GM21360 (cell line): ENCODE measurements at regions not wholly inside any gene's neighbourhood (a gene's known extent, or its start where the extent isn't known, plus 50 kb on each side); places are given as distances from the start of the nearest gene placed in this dataset.

ENCODE experiments used
- ATAC-seq: cut with Tn5 transposase; IDR thresholded peaks from one replicate; pipeline ENCODE4 v1.9.1; 2021; ENCODE audit warnings: mild to moderate bottlenecking, moderate library complexity; ENCODE audit not compliant: unreplicated experiment

- no peak for ATAC-seq
These were observed 99.4 kb upstream of the PARP11 start for GRCh38 chr12:3972576-3972975.

GRCh38 chr12:3968523-3968922 lies 95.3 kb upstream of the PARP11 start:
- no peak for ATAC-seq

- ATAC-seq, result no peak
These were observed 94.5 kb upstream of the PARP11 start for GRCh38 chr12:3967556-3968160.

DNA sequence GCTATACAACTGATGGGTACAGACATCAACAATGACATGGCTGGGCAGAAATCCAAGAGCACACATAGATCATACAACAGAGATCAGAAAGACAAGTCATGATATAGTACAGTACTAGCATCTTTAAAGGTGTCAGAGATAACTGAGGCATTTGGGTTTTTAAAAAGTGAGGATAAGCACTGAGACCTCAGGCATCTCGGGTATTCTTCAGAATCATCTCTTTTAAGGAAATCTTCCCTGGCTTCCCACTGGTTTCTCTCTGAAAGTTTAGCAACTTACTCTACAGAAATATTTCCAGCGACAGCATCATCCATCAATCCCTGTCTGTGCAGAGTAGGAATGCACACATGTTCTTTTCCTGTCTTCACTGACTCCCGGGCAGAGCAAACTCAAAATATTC lies 93.2 kb upstream of the PARP11 start:
- no peak for ATAC-seq

GRCh38 chr12:3965046-3965445 lies 91.8 kb upstream of the PARP11 start:
- ATAC-seq, result no peak

GRCh38 chr12:3964439-3964838 lies 91.2 kb upstream of the PARP11 start:
- no peak for ATAC-seq

- ATAC-seq, result no peak
These were observed 89.7 kb upstream of the PARP11 start for GRCh38 chr12:3962631-3963483.

- ATAC-seq, result no peak
These were observed 88.4 kb upstream of the PARP11 start for GRCh38 chr12:3961591-3961990.

- ATAC-seq, result no peak
These were observed 86.8 kb upstream of the PARP11 start for GRCh38 chr12:3959799-3960560.

- ATAC-seq, result no peak
These were observed 85.3 kb upstream of the PARP11 start for GRCh38 chr12:3958534-3958933.

DNA sequence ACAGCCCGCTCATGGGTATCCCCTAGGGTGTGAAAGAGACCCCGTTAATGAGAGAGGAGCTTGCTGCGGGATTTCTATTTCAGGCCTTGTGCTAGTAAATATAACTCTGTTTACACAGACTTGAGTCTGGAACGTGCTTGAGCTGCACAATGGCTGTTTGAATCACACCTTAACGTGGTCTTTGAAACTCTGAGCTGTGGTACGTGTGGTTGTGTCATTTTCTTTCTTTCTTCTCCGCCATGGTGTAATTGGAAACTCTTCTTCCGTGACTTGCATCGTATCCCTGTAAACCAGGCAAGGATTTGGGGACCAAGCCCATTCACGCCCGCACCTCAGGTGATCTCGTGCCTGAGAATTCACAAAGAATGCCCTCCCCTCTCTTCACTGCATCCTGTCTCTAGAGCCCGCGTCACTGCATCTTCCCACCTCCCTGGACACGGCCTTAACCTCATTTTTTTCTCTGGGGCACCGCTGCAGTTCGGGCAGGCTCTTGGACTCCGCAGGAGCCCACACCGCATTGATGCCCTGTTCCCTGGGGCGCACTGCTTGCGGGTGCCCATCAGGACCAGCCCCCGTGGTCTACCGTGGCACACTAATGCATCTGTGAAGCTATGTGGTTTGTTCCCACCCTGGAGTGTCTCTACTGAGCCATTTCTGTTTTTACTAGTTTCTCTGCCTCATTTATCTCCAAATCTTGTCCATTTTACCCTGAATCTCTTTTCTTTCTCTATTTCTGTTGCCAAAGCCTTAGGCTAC lies 78.4 kb upstream of the PARP11 start:
- no peak for ATAC-seq

GRCh38 chr12:3950714-3951320 lies 77.6 kb upstream of the PARP11 start:
- ATAC-seq, result no peak

DNA sequence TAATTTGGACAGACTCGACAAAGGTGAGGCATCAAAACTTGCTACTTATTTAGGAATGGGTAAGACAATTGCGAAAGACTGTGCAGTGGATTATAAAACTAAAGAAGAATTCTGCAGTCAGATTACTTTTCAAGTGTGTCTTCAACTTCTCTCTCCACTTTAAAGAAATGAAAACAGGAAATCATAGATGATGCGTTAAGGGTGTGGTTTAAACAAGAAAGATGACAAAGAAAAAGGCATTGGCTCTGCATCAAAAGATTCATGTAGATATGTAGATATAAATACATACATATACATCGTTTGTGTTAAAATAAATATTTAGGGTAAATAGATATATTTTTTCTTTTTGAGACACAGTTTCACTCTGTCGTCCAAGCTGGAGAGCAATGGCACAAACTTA lies 74.6 kb upstream of the PARP11 start:
- ATAC-seq, result no peak

DNA sequence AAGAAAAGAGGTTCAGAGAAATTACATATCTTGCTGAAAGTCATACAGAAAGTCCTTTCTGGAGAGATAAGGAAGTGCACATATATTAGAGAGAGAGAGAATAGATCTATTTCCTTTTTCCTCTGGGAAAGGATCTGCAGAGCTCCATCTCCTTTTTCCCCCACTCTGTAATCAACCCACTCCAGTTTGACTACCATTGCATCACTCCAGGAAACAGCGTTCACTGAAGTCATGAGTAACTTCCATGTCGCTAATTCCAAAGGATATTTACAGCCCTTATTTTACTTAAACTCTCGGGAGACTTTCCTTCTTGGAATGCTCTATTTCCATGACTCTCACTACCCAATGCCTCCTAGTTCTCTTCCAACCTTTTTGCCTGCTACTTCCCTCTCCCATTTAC lies 72.5 kb upstream of the PARP11 start:
- ATAC-seq, result no peak

DNA sequence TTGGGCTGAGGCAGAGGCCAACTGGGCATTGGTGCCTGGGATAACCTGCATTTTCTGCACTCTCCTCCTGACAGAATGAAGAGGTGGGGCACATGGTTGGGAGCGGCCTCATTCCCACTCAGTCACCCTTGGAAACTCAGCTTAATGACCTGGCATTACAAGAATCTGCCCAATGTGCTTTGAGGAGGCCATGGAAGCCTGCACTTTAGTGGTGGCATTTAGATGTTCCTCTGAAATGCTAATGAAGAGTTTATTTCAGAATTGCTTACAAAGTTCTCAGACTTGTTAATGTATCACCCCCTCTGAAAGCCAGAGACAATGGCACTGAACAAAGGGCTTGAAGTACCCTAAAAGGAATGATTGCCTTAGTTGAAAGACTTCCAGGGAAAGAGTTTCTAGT lies 71.4 kb upstream of the PARP11 start:
- ATAC-seq, result no peak

DNA sequence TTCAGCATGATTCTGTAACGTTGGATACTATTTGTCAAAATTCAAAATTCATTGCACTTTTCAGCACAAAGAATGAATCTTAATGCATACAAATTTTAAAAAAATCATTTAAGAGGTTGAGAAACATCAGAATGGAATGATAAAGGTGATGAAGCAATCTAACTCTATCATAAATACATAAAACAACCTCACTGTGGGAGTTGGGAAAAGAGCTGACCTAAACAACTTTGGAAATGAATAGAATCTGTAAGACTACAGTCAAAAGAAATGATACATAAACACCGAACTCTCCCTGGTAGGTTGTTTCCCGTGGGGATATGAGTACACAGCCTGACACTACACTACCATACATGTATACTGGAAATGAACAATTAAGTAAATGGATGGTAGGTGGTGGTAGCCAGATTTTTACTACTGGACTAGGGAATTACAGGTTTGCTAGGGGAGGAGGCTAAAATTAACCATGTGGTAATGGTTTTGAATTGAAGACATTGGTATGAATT lies 64.9 kb upstream of the PARP11 start:
- ATAC-seq, result no peak

DNA sequence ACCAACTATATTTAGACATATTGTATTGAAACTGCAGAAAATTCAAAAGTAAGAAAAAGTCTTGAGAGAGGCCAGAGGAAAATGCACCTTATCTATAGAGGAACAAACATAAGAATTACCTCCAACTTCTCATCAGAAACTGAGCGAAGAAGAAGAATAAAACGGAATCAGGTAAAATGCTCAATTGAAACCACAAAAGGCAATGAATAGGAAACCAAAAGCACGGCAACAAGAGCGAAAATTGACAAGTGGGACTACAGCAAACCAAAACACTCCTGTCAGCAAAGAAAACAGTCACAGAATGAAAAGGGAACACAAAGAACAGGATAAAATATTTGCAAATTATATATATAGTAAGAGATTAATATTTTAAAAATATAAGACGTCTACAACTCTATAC lies 61.9 kb upstream of the PARP11 start:
- ATAC-seq, result no peak

- no peak for ATAC-seq
These were observed 60.6 kb upstream of the PARP11 start for GRCh38 chr12:3933819-3934192.

GRCh38 chr12:3933074-3933818 lies 60.0 kb upstream of the PARP11 start:
- no peak for ATAC-seq

- no peak for ATAC-seq
These were observed 58.6 kb upstream of the PARP11 start for GRCh38 chr12:3931776-3932175.
